ENCODE measurements at regions not wholly inside any gene's neighbourhood (a gene's known extent, or its start where the extent isn't known, plus 50 kb on each side); places are given as distances from the start of the nearest gene placed in this dataset.
"Not testable (repeated sequence)": the region's sequence is repeated elsewhere in the genome, so short reads cannot be mapped to it uniquely, and the experiment has no call there.

- DNase-seq (ENCODE audit: insufficient read length, low spot score), result no peak
These were observed 101.1 kb downstream of the PRKAB2 start for GRCh38 chr1:147071142-147071541.

GRCh38 chr1:147062956-147063355 lies 109.3 kb downstream of the PRKAB2 start:
- no peak for FAIRE-seq

More at GRCh38 chr1:147071142-147071541, 101.1 kb downstream of the PRKAB2 start:
- no peak for FAIRE-seq

DNA sequence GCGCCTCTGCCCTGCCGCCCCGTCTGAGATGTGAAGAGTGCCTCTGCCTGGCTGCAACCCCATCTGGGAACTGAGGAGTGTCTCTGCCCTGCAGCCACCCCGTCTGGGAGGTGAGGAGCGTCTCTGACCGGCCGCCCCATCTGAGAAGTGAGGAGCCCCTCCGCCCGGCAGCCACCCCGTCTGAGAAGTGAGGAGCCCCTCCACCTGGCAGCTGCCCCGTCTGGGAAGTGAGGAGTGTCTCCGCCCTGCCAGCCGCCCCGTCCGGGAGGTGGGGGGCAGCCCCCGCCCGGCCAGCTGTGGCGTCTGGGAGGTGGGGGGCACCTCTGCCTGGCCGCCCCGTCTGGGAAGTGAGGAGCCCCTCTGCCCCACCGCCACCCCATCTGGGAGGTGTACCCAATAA lies 110.4 kb downstream of the PRKAB2 start:
- not testable (repeated sequence) for DNase-seq (ENCODE audit: insufficient read length, low spot score); FAIRE-seq

More at GRCh38 chr1:147062956-147063355, 109.3 kb downstream of the PRKAB2 start:
- DNase-seq (ENCODE audit: insufficient read length, low spot score), result no peak

GRCh38 chr1:147053269-147053668 lies 115.1 kb downstream of the NBPF12 start:
- no peak for DNase-seq (ENCODE audit: insufficient read length, low spot score)
- FAIRE-seq, result peak; percentile 21

- no peak for FAIRE-seq
- no peak for DNase-seq (ENCODE audit: insufficient read length, low spot score)
These were observed 114.6 kb downstream of the NBPF12 start for GRCh38 chr1:147052677-147053076.

- no peak for FAIRE-seq
- DNase-seq (ENCODE audit: insufficient read length, low spot score), result no peak
These were observed 114.0 kb downstream of the NBPF12 start for GRCh38 chr1:147052143-147052542.

DNA sequence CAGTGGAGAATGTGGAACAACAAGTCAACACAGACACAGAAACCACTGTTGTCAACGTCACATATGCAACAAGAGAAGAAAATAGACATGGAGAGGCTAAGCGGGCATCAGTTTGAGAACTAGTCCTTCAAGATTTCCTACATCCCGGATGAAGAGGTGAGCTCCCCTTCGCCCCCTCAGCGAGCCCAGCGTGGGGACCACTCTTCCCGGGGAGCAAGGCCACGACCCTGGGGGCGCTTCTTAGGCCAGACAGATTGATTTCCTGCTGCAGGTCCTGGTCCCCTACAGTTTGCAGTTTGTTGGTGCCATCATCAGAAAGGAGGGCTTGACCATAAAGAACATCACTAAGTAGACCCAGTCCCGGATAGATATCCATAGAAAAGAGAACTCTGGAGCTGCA lies 113.0 kb downstream of the NBPF12 start:
- no peak for FAIRE-seq
- DNase-seq (ENCODE audit: insufficient read length, low spot score), result no peak

DNA sequence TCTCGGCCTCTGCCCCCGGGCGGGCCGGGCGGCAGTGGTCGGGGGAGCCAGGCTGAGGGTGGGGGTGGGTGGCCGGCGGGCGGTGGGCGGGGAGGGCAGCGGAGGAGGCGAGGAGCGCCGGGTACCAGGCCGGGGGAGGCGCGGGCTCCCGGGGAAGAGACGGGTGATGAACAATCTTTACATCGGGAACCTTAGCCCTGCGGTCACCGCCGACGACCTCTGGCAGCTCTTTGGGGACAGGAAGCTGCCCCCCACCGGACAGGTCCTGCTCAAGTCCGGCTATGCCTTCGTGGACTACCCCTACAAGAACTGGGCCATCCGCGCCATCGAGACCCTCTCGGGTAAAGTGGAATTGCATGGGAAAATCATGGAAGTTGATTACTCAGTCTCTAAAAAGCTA lies 112.5 kb downstream of the NBPF12 start:
- no peak for FAIRE-seq
- DNase-seq (ENCODE audit: insufficient read length, low spot score), result no peak

DNA sequence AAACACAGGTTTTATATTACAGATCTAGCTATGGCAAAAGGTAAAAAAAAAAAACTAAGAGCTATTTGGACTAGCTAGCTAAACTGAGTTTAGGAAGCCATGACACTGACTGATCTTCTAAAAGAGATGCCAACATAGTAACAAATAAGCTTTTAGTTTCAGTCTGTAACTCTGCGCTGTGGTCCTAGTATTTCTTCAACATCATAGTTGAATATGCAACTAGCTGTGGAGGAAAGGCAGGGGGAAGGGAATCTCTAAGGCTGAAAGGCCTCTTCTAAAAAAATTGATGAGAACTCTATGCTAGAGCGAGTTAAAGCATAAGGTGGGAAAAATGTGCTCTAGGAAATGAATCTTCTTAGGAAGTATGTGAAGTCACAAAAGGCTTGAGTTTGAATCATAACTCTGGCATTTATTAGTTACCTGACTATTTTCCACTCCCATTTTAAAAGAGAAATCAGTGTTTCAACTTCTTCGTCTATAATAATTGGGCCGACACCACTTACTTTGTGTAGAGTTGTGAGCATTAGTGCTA lies 108.8 kb downstream of the NBPF12 start:
- peak; percentile 42 for FAIRE-seq
- DNase-seq (ENCODE audit: insufficient read length, low spot score), result not testable (repeated sequence)

- DNase-seq (ENCODE audit: insufficient read length, low spot score) (no peak), FAIRE-seq (peak; percentile 91)
These were observed 108.2 kb downstream of the NBPF12 start for GRCh38 chr1:147046189-147046862.
